ENCODE measurements at regions not wholly inside any gene's neighbourhood (a gene's known extent, or its start where the extent isn't known, plus 50 kb on each side); places are given as distances from the start of the nearest gene placed in this dataset.

- DNase-seq (ENCODE audit: low spot score): no peak
These were observed 1079.7 kb upstream of the TENM4 start for GRCh38 chr11:80520507-80520887.

- DNase-seq (ENCODE audit: low spot score): no peak
These were observed 1079.0 kb upstream of the TENM4 start for GRCh38 chr11:80519596-80520506.

DNA sequence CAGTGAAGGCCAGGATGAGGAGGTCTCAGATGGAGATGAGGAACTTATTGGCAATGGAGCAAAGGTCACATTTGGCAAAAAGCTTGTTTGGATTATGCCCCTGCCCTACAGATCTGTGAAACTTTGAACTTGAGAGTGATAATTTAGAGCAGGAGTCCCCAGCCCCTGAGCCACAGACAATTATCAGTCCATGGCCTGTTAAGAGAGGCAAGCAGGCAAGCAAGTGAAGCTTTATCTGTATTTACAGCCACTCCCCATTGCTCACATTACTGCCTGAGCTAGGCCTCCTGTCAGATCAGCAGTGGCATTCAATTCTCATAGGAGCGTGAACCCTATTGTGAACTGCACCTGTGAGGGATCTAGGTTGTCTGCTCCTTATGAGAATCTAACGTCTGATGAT lies 1076.9 kb upstream of the TENM4 start:
- DNase-seq (ENCODE audit: low spot score): no peak

DNA sequence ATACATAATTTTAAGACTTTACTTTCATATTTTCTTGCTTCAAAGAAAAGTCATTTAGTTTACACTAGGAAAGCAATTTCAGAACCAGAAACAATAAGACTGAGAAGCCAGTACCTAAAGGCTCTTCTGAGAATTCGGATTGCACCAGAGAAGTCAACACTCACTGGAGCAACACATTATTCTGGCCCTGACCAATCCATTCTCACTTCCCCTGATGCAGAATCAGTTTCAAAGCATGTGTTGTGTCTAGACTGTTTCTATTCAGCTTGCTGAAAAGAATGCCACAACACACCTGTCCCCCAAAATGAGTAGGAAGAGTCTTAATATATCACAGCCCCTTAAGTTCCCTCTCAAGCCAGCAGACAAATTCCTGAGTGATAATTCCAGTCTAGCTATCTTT lies 1074.3 kb upstream of the TENM4 start:
- DNase-seq (ENCODE audit: low spot score): no peak

DNA sequence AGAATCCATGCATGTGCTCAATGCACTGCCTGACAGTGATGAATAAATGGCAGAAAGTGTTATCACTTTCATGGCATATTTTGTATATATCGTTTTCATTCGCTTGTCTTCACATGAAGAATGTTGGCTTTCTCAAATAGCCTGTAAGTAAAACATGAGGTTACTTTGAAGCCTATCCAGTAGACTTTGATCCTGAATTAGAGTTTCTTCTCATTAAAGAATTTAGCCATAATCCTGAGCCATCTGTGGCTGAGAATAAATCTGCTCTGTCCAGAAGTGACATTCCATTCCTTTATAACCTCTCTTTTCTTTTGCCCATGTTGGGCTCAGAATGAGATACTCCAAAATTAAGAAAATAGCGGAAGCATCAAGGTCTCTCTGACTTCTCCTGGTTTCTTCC lies 1071.7 kb upstream of the TENM4 start:
- DNase-seq (ENCODE audit: low spot score): no peak

- no peak for DNase-seq (ENCODE audit: low spot score)
These were observed 1064.9 kb upstream of the TENM4 start for GRCh38 chr11:80505771-80506170.

GRCh38 chr11:80503990-80504389 lies 1063.2 kb upstream of the TENM4 start:
- DNase-seq (ENCODE audit: low spot score): no peak

DNA sequence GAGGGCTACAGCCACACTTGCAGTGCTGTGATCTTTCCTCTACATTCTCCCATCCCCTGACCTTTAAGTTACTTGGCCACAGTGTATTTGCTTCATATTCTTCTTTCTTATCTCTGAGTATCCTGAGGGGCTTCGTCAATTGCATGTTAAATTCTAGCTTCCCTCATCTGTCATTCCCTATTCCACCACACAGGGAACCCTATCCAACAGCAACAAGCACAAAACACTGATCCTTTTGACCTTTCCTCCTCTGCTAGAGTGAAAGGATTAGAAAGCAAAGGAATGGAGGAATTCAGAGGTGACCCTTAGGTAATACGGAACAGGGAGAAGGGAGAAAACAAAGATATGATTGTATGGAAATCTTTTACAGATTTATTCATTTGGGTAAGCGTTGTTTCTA lies 1061.7 kb upstream of the TENM4 start:
- no peak for DNase-seq (ENCODE audit: low spot score)

GRCh38 chr11:80495116-80495515 lies 1054.3 kb upstream of the TENM4 start:
- no peak for DNase-seq (ENCODE audit: low spot score)

DNA sequence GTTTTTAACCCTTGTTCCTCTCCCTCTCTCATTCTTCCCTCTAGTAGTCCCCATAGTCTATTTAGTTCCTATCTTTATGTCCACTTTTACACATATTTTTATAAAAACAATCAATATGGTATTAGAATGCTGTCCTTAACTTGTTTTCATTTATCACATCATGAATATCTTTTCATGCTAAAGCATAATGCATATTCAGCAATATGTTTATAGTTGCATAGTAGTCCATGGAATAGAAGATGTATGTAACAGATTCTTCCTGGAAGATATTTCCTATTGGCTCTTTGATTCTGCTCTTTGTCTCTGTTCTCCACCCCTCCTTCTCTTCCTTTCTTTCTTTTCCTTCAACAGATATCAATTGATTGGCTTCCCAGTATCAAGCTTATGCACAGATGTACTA lies 1047.1 kb upstream of the TENM4 start:
- no peak for DNase-seq (ENCODE audit: low spot score)

GRCh38 chr11:80486678-80487077 lies 1045.8 kb upstream of the TENM4 start:
- no peak for DNase-seq (ENCODE audit: low spot score)

DNA sequence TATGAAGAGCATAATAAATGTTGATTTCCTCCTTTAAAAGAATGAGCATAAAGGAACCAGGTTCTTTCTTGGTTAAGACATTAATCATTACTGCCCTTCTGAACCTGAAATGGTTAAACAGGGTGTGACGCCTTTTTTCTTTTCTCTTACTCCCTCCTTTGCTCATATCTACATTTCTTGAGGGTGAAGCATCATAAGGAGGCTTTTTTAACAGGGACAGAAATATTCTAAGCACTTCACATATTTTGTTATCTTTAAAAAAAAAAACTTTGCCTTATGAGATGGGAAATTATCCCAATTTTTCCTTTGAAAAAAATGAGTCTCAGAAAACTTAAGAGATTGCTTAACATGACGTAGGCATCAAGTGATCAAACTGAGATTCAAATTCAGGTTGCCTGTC lies 1036.3 kb upstream of the TENM4 start:
- DNase-seq (ENCODE audit: low spot score): no peak

DNA sequence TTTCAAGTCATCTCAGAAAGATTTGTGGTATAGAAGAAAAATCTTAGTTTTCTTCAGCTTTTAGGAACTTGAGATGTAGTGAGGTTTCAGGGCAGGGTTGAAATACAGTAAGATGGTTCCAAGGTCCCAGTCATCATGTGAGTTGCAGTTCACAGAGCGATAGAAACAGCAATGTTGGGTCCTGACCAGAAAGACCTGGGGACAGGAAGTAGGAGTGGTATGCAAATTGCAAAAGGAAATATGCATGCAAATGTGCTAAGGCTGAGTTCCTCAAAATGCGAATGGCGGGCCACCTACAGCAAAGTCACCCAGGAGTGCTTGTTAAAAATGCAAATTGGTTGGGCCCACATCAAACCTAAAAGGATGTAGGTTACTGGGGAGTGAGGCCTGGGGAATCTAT lies 1032.7 kb upstream of the TENM4 start:
- no peak for DNase-seq (ENCODE audit: low spot score)

- no peak for DNase-seq (ENCODE audit: low spot score)
These were observed 1029.0 kb upstream of the TENM4 start for GRCh38 chr11:80469871-80470270.

GRCh38 chr11:80466570-80466969 lies 1025.7 kb upstream of the TENM4 start:
- no peak for DNase-seq (ENCODE audit: low spot score)

DNA sequence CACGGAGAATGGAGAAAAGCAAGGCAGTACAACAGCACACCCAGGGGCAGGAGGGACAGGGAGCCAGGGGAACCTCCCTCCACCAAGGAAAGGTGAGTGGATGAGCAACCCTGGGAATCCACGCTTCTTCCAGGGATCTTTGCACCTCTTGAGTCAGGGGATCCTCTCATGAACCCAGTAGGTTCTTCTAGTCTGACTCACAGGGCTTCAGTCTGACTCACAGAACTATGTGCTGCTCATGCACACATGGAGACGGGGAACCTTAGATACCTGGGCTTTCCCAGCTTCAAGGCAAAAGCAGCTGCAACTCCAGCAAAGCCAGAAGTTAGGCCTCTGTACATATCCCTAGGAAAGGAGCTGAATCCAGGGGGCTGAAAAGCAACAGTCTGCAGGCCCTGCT lies 1021.4 kb upstream of the TENM4 start:
- DNase-seq (ENCODE audit: low spot score): no peak

DNA sequence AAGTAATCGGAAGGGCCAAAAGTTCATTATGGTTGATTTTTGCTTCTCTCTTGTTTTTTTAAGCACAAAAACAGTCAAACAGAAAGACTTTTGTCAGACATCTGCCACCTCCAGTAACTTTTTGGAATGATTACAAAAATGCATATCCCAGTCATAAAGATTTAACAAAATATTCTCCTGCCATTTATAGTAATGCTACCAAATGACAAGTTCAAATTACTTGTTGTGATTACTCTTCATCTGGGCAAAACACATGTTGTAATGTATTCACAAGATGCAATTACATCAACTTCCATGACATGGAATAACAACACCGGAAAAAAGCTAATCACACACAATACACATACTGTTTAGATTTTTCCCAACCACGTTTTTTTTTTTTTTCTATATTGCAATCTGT lies 1017.5 kb upstream of the TENM4 start:
- DNase-seq (ENCODE audit: low spot score): no peak

DNA sequence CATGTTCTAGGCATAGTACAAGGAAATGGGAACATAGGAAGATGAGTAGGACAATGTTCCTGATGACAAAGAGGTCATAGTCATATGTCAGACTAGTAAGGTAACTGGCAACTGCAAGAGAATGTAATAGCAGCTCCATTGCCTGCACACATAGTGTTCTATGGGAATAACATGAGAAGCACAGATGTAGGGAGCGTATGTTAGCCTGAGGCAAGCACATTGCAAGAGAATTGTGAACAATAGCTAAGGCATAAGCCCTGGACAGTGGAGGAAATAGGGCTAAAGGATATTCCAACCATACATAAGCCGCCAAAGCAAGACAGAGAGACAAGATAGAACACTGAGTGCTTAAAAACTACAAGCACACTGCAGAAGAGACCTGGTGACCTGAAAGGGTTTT lies 1017.0 kb upstream of the TENM4 start:
- no peak for DNase-seq (ENCODE audit: low spot score)

DNA sequence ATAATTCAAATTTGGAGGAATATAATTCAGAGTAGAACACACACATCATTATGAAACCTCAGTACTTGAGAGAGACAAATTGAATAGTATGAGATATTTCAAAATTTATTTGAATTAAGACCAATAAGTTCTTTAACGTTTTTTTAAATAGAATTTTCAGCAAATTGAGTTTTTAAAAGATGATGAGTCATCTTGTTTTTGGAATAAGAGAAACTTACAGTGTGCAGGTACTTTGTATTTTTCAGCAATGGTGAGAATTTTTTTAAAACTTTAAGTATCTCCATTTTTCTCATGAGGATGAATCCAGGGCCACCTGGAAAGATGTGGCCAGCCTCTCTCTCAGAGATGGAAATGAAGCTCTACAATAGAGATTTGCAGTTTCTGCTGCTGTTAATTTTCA lies 1015.0 kb upstream of the TENM4 start:
- no peak for DNase-seq (ENCODE audit: low spot score)

GRCh38 chr11:80451105-80451504 lies 1010.3 kb upstream of the TENM4 start:
- DNase-seq (ENCODE audit: low spot score): no peak

DNA sequence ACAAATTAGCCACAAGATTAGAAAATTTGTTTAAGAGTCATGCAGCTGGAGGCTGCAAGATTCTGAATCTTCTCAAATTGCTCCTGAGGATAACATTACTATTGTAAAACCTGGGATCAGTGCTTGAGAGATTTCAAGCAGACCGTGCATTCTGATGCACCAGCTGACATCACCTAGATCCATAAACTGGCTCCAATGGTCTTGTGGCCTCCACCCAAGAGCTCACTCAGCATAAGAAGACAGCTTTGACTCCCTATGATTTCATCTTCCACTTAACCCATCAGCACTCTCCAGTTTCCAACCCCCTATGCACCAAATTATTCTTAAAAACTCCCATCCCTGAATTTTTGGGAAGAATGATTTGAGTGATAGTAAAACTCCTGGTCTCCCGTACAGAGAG lies 1007.9 kb upstream of the TENM4 start:
- DNase-seq (ENCODE audit: low spot score): no peak

DNA sequence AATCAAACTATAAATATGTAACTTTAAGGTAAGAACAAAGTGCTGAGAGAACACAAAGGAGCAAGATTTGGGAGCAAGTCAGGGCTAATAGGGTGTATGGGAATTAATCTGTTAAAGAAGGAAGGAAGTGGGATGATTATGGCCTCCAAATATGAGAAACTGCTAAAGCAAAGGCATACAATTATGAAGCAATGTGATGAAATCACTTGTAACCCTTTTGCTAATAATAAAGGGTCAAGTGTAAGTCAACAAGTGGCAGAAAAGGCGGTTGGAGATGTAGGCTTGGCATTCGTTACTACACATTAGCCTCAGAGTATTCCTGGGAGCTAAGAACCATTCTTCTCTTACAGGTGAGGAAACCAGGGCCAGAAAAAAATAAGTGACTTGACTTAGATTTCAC lies 1002.3 kb upstream of the TENM4 start:
- DNase-seq (ENCODE audit: low spot score): no peak

DNA sequence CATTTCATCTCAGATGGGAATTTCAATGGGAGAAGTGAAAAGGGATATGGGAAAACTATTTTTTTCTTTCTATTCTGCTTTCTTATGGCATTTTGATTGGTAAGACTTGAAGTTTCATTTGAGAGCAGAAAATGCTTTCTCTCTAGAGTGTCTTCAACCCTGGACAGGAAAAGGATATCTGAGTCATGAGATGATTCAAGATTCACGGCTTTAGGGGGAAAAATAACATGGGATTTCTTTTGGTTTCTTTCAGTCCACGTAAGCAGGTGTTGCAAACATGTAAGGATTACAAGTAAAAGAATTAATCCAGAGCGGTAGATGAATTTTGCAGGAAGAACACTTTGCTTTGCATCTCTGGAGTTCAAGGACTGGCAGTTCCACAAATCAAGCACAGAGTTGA lies 1001.0 kb upstream of the TENM4 start:
- no peak for DNase-seq (ENCODE audit: low spot score)

- DNase-seq (ENCODE audit: low spot score): no peak
These were observed 1000.0 kb upstream of the TENM4 start for GRCh38 chr11:80440835-80441234.
